ENCODE measurements at regions not wholly inside any gene's neighbourhood (a gene's known extent, or its start where the extent isn't known, plus 50 kb on each side); places are given as distances from the start of the nearest gene placed in this dataset.

DNA sequence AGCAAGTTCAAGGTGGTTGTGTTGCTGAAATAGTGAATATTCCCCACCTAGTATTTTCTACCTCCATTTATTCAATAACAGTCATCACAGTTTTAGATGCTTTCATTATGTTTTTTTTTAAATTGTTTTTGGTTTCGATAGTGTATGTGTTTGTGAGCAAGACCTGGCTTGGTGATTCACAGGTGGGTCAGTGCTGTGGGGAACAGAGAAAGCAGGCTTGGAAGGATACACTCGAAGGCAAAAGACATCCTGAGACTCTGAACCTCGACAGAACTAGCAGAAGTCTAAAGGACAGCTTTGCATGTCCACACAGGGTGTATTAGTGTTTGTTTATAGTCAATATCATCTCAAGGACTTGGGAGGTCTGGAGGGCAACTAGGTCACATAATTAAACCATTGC, 551.5 kb downstream of the RIT2 start:
- TF ChIP-seq POLR2AphosphoS5 (IDR thresholded peaks at IDR 0.05) (no peak), POLR2A (IDR thresholded peaks at IDR 0.05) (no peak)
